GM21786 (cell line): ENCODE measurements at regions not wholly inside any gene's neighbourhood (a gene's known extent, or its start where the extent isn't known, plus 50 kb on each side); places are given as distances from the start of the nearest gene placed in this dataset.

ENCODE experiments used
- ATAC-seq: cut with Tn5 transposase; IDR thresholded peaks from one replicate; pipeline ENCODE4 v1.9.1; 2021; ENCODE audit not compliant: unreplicated experiment

DNA sequence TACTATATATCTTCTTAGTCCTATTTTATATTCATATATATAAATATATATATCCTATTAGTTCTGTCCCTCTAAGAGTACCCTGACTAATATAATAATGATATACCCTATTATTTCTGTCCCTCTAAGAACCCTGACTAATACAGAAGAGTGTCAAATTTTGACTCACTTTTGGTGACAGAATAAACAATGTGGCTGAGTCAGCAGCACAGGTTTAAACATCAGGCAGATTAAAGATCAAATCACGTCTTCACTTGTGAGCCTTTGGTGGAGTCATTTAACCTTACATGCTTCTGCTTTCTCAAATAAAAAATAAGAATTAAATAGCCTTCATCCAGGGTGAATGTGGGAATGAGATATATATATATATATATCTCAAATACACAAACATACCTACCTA lies 615.9 kb upstream of the GCFC2 start:
- no peak for ATAC-seq

DNA sequence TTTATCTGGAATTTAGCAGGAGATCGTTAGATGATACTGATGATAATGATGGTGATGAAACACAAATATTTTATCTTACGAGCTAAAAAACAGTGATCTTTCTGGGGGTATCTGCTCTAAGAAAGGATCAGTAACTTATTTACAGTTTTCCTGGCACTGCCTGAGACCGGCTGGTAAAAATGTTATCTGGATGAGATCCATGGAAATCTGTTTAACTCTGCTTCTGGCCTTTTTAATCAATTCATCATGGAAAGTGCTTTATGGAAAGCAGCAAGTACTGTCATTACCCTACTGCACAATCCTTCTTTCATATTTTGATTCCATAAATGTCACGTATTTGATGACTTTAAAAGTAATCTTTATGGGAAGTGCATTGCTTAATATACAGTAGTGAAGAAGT lies 612.7 kb upstream of the GCFC2 start:
- ATAC-seq, result no peak

DNA sequence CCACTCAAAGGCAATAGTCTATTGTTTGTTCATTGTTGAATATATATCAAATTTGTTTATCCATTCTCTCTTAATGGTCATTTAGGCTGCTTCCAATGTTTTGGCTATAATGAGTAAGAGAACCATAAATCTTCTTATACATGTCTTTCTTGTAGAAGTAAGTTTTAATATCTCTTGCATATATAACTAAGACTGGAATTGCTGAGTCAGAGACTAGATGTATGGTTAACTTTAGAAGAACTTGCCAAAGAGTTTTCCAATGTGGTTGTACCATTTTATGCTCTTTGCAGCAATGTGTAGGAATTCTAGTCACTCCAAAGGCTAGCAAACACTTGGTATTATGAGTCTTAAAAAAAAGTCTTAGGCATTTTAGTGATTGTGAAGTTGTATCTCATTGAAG lies 610.0 kb upstream of the GCFC2 start:
- ATAC-seq, result no peak

DNA sequence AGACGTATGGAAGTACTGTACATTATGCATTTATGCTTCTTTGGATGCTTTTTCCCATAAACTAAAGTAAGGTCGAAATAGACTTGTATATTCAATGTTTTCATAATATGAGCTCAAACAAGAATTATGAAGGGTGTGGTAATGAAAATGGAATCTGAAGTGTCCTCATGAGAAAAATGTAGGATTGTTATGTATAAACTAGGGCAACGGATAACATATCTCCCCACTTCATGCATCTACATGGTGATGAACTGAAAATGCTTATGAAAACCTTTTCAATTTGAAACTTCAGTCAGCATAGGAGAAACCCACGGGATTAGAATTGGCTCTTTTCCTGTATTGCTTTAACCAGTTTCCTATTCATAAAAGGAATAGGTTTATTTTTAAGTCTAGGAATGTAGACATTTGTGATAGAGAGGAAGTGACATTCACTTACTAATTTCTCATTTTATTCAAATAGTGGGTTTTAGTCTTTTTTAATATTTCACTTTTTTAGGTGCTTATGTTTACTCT lies 608.2 kb upstream of the GCFC2 start:
- ATAC-seq, result no peak

DNA sequence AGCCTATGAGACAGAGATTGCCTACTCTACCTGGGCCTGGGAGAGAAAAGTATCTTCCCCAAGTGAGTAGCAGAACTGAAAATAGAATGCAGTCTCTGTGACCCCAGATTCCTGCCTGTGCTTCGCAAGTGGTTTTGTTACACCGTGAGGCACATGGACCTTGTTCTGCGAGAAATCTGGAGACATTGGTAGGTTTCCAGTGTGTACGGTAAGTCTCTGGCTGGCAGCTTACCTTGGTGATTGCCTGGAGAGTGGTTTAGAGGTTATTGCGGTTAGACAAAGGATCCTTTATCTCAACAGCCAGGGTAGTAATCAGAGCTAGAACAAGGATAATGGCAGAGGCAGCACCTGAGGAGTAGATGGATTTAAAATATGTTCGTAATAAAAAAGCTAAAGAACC lies 606.0 kb upstream of the GCFC2 start:
- no peak for ATAC-seq

DNA sequence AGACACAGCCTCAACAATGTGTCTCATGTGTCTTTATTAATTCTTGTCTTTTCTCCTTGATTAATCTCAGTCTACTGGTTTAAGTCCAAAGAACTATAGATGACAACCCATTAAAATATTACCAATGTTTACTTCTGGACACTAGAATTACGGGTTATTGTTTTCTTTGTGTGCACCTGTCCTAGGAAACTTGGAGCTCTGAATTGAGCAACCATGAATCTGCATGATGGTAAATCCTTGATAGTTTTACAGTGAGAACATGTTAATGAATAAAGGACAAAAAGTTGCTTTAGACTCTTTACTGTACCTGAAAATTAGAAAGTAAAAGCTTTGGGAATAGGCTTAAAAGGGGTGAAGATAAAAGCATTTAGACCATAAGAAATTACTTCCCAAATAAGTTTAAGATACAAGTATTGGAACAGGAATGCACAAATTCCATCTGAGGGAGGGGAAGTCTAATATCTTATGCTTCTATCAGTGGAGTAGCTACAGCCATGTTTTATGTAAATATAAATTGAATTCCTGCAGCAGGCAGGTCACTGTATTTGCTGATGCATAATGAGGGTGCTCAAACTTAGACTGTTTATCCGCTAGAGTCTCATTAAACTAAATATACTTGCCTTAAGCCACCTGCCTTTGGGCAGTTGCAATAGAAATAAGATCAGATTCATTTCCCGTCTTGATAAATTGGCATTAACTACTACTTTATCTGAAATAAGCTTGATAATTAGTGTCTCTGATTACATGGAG lies 603.7 kb upstream of the GCFC2 start:
- no peak for ATAC-seq

DNA sequence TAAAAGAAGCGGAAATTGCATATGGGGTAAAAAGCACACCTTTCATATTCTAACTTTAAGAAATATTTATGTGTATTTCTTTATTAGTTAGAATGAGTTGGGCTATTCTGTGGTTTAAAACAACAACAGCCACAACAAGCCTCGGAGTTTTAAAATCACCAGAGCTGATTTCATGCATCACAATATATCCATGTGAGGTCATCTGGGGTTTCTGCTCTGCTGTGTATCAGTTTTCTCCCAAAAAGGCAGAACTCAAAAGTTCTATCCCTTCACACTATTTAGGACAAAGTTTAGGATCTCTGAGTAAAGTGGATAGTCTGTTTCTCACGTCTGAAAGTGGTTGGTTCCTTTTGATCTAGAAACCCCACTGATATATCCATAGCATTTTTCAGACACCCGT lies 601.5 kb upstream of the GCFC2 start:
- no peak for ATAC-seq

DNA sequence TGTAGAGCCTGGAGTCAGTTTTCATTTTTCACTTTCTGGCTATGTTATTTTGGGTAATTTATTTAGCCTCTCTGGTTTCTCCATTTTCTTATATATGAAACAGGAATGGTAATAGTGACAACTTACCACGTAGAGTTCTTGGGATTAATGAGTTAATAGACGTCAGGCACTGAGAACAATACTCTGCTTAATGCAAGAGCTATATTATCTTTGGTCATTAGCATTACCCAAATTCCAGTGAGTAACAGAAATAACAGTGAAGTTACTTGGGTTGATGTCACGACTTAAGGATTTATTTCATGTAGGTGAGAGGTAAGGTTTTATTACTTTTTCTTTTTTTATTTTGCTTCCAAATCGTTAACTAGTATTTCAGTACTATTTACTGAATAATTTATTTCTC lies 601.0 kb upstream of the GCFC2 start:
- no peak for ATAC-seq

DNA sequence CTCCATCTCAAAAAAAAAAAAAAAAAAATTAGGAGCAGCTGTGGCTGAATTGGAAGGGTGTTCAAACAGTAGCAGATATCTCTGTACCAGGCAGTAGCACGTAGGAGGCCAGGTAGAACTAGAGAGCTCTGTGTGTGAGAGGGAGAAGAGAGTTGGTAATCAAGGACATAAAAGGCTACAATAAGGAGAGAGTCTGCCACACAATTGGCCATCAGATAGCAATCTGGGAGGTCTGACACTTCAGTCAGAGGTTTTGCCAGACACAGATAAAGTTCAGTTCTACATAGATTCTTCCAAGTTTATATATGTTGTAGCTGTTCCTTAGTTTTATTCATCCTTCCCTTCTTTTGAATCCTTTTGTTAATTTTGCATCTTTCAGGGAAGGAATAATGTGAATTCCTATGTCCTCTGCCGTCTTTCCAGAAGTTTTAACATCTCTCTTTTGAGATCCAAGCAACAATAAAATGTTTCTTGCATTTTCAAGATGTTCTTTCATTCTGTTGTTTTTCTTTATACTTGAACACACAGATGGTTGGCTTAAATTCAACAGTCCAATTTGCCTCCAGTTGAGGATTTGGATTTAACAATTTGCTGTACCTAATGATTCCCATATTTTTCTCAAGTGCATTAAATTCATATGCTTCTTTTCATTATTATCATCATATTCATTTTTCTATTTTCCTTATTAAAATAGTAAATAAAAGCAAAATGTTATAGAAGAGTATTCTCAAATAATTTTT lies 600.3 kb upstream of the GCFC2 start:
- ATAC-seq, result no peak

DNA sequence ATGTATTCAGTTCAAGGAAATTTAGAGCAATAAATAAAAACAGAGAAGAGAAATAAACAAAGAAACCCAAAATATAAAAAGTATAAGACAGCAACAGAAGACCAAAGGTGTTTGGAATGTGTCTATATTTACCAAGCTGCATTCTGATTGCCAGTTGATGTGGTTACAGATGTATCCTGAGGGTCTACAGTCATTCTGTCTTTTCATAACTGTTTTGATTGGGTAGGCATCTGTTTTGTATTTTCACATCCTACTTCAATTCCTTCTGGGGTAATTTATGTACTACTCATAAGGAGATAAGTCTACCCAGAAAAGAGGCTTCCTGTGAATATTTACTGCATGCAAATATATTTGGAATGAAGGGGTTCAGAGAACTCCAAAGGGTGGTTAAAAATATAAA lies 596.8 kb upstream of the GCFC2 start:
- no peak for ATAC-seq

DNA sequence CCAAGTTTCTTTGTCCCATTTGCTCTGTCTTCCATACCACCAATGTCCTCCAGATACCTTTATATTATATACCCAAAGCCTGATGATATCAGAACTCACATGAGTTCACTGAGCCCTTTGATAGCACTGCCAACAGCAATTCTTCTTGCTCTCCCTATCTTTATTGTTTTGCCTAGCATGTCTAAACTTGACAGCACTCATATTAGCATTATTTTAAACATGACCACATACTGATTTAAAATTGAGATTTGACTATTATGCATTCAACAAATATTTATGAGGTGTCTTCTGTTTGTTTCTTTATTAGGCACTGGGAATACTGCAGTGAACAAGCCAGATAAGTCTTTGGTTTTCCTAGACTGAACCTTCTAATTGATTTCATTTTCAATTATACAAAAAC lies 587.3 kb upstream of the GCFC2 start:
- ATAC-seq, result no peak

DNA sequence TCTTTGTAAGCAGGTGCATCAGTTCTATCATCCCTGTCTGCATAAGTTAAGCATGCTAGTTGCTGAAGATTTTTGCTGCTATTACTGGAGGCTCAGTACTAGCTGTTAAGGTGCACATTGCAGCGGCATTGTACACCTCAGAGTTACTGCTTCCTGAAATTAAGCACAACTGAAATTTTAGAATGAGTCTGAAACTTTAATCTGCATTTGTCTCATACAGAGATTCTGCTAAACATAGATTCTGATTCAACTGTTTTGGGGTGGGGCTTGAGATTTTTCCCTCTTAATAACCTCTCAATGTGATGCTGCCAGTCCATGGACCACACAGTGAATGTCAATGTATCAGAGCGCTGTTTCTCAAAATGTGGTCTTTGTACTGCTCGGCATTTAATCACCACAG lies 585.7 kb upstream of the GCFC2 start:
- no peak for ATAC-seq

DNA sequence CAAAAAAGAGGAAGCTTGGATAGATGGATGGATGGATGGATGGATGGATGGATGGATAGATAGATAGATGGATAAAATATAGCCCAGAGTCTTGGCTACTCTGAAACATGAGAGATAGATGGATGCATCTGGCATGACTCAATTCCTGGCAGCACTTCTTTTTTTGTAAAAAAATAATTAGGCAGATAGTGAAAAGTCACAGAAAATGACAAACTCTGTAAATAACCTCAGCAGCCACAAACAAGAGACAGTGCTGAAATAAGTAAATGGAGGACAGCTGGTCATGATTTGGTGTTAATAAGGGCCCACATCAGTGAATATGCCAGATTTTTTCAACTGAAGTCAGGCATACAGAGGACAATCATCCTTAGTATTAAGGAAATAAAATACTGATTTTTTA lies 585.0 kb upstream of the GCFC2 start:
- no peak for ATAC-seq

DNA sequence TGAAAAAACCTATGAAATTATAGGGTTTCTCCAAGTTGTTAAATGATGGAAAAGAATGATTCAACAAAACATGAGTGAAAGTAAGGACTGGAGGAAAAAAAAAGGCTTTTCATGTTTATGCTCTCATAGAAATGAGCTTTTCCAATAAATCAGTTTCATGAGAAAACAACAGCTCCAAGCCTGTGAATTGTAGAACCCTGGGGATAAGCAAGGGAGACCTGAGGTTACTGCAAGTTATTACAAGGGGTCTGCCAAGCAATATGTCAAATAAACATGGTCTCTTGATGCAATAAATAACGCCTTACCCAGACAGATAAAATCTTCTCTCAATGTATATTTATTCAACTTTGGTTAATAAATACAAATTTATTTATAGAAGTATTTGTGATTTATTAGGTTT lies 577.9 kb upstream of the GCFC2 start:
- no peak for ATAC-seq

DNA sequence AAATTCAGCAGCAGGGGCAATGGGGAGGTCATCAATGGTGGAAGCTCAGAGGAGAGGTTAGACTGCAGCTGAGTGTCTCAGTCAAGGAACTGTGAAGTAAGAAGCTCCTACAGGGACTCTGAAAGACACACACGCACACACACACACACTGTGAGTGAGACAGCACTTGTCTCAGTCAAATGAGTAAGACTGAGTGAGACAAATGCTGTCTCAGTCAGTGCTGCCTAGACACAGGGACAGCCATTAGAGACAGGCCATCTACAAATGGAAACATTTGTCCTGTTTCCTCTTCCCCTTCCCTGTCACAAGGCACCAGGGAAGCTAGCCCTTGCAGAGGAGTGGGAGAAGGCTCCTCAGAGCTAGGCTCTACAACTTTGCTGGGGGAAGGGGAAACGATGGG lies 577.4 kb upstream of the GCFC2 start:
- ATAC-seq, result no peak

DNA sequence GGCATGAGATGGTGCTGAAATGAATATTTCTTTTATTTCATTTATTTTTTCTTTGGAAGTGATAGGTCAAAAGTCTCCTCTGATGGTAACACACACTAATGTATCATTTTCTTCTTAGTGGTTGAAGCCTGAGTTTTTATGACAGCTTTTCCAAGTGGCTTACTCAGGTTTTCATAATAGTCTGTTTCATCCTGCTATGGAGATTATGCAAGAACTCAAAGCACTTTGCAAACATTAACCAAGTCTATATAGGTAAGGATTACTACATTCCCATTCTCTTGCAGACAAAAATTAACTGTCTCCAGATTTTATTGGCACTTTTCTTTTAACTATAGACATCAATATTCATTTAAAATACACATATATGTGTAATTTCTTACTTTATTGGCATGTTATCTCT lies 572.6 kb upstream of the GCFC2 start:
- no peak for ATAC-seq

DNA sequence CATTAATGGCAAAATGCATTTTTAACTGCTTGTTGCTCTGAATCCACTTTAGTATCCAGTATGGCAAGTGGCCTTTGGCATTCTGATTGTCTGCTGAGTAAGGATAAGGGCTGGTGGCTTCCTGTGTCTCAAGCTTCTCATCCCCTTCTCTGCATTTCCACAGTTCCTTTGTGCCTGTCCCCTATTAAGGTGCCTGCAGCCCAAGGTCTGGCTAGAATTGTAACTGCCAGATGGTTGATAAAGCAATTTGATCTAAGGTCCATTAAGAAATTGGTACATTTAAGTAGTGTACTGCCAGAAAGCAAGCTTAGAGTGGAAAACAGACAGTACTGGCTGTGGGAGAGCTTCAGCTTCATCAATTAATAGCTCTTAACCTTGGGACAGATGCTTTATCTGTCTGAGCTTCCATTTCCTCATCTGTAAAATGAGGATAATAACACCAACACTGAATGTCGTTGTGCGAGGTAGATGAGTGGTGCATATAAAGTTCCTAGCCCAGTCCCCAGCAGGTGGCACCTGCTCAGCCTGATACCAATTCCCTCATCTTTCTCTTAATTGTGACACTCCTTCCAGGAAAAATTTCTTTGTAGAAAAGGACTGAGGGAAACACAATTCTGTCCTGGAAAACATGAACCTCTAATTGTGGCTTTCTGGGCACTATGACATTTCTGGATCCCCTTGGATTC lies 570.6 kb upstream of the GCFC2 start:
- no peak for ATAC-seq

DNA sequence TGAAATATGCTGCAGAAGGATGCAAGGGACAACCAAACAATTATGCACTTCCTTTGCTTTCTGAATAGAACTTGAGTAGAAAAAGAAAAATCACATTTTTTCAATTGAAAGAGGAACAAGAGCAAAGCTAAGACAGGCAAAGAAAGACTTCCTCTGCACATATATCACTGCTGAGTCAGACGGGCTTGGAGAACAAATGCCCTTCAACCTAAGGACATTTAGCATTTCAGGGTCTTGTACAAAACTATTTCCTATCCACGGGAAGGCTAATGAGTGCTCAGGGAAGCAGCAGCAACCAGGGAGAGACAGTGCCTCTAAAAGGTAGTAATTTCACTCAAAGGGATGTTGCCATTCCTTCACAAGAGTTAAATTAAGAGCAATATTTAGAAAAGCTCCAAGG lies 570.0 kb upstream of the GCFC2 start:
- ATAC-seq, result no peak

DNA sequence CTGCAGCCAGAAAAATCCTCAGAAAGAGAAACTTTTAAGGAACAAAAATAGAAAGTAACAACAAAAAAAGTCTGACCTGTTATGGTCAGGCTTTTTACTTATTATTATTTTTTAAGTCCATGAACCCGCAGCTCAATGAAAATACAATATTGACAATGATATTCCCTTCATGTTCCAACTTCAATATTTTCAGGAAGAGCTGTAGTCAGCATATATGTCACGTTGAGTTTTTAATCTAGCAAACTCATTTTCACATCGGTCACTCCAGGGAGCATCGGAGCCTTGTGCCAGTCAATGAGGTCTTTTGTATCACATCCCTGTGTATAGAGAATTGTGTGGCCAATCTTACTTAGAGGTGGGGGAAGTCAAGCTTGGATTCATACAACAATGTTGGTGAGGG lies 568.4 kb upstream of the GCFC2 start:
- ATAC-seq, result no peak

DNA sequence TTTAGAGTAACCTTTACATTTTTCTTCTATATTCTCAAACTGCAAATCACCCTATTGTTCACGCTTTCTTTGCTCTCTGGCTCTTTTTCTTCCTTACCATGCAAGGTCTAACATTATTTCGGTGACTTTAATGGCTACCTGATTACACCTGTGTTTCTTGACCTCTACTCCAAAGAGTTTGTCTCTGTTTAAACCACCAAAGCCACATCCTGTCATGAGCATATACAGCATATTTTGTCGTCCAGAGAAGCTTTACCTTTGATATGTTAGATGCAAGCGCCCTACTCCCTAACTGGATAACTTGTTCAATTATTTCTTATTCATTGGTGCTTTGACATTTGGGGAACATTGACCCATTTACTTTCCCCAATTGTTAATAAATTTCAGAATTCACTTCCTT lies 565.1 kb upstream of the GCFC2 start:
- no peak for ATAC-seq

DNA sequence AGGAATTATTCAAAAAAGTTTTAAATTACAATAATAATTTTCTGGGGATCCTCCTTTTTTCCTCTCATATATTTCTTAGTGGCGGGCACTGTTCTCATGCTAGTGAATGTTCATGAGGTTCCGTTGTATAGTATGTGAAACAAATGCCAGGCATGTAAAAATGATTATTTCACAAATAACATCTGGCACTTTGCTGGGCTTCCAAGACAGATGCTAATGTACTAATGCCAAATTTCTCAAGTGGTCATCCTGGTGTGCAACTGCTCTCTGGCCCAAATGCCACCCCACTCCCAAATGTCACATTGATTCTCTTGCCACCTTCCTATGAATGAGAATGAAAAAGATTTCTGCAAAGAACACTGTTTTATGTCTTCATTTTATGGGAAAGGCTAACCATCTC lies 564.0 kb upstream of the GCFC2 start:
- ATAC-seq, result no peak

DNA sequence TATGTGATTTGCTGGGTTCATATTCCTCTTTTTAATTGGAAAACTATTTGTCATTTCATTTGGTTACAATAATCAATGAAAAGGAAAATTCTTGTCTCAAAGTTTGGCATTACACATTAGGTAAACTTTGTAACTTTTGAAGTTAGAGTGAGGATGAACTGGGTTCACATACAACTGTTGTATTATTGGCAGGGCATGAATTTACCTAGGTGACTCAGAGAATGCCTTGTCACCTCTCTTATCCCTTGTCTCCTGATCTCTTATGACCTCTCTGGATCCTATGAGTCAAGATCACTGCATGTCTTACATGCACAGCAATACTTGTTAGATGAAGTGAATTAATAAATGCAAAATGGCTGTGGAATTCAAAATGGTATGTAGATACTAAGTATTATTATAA lies 563.4 kb upstream of the GCFC2 start:
- no peak for ATAC-seq
